Body of pancreas (tissue), 4 donors: ENCODE measurements at regions not wholly inside any gene's neighbourhood (a gene's known extent, or its start where the extent isn't known, plus 50 kb on each side); places are given as distances from the start of the nearest gene placed in this dataset.

ENCODE experiments used
- POLR2A ChIP-seq, 3 donors: fragments of 450-650 bp; IDR thresholded peaks; one replicate each; pipeline ENCODE4 v1.6.1; 2016; ENCODE audit warnings: antibody characterized with exemption in 3 of 3, mild to moderate bottlenecking in 2 of 3
- TF ChIP-seq, protein P1 (sequence below), 7 experiments: fragments of 450-650 bp in 4 of 7; fragments of 200-600 bp in 3 of 7; sonication (generic) in 3 of 7; IDR thresholded peaks; one replicate each; pipeline ENCODE4 v1.5.1; 2016 to 2019; ENCODE audit warnings: antibody characterized with exemption in 7 of 7

DNA sequence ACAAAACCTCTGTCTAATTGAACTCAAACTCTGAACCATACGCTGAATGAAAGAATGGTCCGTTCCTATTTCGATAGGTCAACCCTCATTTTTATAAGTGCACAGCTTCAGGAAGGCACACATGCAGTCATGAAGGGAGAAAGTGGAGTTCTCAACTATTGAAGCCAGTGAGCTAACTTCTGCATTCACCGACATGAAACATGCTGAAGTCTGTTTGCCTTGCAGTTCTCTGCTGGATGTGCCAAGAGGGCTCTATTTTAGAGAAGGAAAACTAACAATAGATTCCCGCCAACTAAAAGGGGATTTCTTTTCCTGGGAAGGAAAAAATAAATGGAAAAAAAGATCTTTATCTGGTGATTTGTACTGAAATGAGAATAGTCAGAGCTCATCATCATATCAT lies 191.0 kb upstream of the PLEKHG7 start:
- no peak for TF ChIP-seq POLR2A (IDR thresholded peaks at IDR 0.05)
- TF ChIP-seq, protein P1, sequence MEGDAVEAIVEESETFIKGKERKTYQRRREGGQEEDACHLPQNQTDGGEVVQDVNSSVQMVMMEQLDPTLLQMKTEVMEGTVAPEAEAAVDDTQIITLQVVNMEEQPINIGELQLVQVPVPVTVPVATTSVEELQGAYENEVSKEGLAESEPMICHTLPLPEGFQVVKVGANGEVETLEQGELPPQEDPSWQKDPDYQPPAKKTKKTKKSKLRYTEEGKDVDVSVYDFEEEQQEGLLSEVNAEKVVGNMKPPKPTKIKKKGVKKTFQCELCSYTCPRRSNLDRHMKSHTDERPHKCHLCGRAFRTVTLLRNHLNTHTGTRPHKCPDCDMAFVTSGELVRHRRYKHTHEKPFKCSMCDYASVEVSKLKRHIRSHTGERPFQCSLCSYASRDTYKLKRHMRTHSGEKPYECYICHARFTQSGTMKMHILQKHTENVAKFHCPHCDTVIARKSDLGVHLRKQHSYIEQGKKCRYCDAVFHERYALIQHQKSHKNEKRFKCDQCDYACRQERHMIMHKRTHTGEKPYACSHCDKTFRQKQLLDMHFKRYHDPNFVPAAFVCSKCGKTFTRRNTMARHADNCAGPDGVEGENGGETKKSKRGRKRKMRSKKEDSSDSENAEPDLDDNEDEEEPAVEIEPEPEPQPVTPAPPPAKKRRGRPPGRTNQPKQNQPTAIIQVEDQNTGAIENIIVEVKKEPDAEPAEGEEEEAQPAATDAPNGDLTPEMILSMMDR (IDR thresholded peaks at IDR 0.05), result no peak
